Mammary epithelial cell (primary cell): ENCODE measurements at regions not wholly inside any gene's neighbourhood (a gene's known extent, or its start where the extent isn't known, plus 50 kb on each side); places are given as distances from the start of the nearest gene placed in this dataset.

ENCODE experiments used
- EZH2 ChIP-seq: IDR thresholded peaks from 2 replicates; pipeline ENCODE4 v1.6.1; 2012; ENCODE audit warnings: low read length, inconsistent platforms, borderline replicate concordance
- TF ChIP-seq, protein P1 (sequence below), 2 donors: IDR thresholded peaks in 1 of 2; conservative IDR thresholded peaks in 1 of 2; 2 replicates each; pipeline ENCODE4 v1.5.1; 2011 to 2012; ENCODE audit warnings: inconsistent platforms in 2 of 2, low read length in 2 of 2, mild to moderate bottlenecking in 2 of 2, control low read depth in 1 of 2, low read depth in 1 of 2; ENCODE audit not compliant: insufficient read depth in 1 of 2; ENCODE audit errors: extremely low read depth in 1 of 2

DNA sequence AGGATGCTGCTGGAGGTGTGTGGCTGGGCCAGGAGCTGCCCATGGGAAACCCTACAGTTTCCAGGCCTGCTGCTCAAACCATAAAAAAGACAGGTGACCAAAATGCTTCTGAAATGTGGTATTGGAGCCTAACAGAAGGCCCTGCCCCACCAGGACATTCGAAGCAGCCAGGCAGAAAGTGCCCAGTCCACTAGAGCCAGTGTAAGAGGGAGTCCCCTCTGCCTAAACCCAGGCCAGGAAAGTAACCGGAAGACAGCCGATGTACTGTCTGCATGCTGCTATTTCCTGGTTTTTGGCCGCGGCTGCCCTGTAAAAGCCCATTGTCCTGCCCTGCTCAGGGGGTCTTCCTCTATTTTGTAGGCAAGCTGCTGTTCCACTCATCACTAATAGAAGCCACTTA is 150.7 kb upstream of the IRX2 start:
- TF ChIP-seq, protein P1, sequence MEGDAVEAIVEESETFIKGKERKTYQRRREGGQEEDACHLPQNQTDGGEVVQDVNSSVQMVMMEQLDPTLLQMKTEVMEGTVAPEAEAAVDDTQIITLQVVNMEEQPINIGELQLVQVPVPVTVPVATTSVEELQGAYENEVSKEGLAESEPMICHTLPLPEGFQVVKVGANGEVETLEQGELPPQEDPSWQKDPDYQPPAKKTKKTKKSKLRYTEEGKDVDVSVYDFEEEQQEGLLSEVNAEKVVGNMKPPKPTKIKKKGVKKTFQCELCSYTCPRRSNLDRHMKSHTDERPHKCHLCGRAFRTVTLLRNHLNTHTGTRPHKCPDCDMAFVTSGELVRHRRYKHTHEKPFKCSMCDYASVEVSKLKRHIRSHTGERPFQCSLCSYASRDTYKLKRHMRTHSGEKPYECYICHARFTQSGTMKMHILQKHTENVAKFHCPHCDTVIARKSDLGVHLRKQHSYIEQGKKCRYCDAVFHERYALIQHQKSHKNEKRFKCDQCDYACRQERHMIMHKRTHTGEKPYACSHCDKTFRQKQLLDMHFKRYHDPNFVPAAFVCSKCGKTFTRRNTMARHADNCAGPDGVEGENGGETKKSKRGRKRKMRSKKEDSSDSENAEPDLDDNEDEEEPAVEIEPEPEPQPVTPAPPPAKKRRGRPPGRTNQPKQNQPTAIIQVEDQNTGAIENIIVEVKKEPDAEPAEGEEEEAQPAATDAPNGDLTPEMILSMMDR (conservative IDR thresholded peaks at IDR 0.05 in 1 of 2, IDR thresholded peaks at IDR 0.05 in 1 of 2; ENCODE audit: extremely low read depth in 1 of 2, insufficient read depth in 1 of 2, low read depth in 1 of 2, low read length in 2 of 2), result no peak
- TF ChIP-seq EZH2, result no peak
